ENCODE measurements at regions not wholly inside any gene's neighbourhood (a gene's known extent, or its start where the extent isn't known, plus 50 kb on each side); places are given as distances from the start of the nearest gene placed in this dataset.

DNA sequence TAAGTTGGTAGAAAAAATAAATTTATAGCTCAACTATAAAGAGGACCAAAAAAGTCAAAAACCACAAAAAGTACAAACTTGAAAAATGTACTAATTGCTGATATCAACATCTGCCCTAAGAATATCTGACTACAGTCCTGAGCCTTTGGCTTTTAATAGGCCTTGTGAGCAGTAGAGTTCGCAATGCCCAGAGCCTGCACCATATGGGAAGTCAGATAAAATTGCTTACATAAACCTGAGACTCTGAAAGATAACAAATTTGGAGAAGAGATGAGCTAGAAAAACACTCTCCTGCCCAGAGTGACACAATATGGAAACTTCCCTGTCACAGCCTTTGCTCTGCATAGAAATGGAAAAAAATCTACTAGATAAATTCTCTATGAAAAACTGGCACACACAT is 368.0 kb upstream of the GRIN3A start:
- TF ChIP-seq, protein P1, sequence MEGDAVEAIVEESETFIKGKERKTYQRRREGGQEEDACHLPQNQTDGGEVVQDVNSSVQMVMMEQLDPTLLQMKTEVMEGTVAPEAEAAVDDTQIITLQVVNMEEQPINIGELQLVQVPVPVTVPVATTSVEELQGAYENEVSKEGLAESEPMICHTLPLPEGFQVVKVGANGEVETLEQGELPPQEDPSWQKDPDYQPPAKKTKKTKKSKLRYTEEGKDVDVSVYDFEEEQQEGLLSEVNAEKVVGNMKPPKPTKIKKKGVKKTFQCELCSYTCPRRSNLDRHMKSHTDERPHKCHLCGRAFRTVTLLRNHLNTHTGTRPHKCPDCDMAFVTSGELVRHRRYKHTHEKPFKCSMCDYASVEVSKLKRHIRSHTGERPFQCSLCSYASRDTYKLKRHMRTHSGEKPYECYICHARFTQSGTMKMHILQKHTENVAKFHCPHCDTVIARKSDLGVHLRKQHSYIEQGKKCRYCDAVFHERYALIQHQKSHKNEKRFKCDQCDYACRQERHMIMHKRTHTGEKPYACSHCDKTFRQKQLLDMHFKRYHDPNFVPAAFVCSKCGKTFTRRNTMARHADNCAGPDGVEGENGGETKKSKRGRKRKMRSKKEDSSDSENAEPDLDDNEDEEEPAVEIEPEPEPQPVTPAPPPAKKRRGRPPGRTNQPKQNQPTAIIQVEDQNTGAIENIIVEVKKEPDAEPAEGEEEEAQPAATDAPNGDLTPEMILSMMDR (IDR thresholded peaks at IDR 0.05), result no peak
- no peak for TF ChIP-seq EP300 (IDR thresholded peaks at IDR 0.05; ENCODE audit: low read depth)
- no peak for TF ChIP-seq POLR2AphosphoS5 (IDR thresholded peaks at IDR 0.05)
- no peak for TF ChIP-seq POLR2A (IDR thresholded peaks at IDR 0.05)

Measured in transverse colon (tissue), 4 donors.